K562 (cell line): ENCODE measurements at regions not wholly inside any gene's neighbourhood (a gene's known extent, or its start where the extent isn't known, plus 50 kb on each side); places are given as distances from the start of the nearest gene placed in this dataset.

ENCODE experiments used
- CEBPB ChIP-seq: fragments of 450-650 bp; IDR thresholded peaks from 2 replicates; pipeline ENCODE4 v1.6.1; 2016; ENCODE audit warnings: missing genetic modification characterization, missing compliant biosample characterization
- MEF2D ChIP-seq: conservative IDR thresholded peaks from 2 replicates; pipeline ENCODE4 v1.6.1; 2016; ENCODE audit warnings: low read depth, missing genetic modification characterization, missing compliant biosample characterization
- NR2C2 ChIP-seq, 2 experiments: fragments of 200-800 bp in 1 of 2; sonication (Bioruptor generic) in 1 of 2; sonication (generic) in 1 of 2; formaldehyde crosslinking in 1 of 2; IDR thresholded peaks; 2 replicates each; pipeline versions ENCODE4 v1.6.1 to v1.8.0; 2016 to 2022; ENCODE audit warnings: mild to moderate bottlenecking in 1 of 2, missing compliant biosample characterization in 1 of 2, missing genetic modification characterization in 1 of 2, missing genetic modification reagents in 1 of 2
- TAF7 ChIP-seq: fragments of 450-650 bp; IDR thresholded peaks from 2 replicates; pipeline ENCODE4 v1.6.1; 2016; ENCODE audit warnings: missing genetic modification characterization, missing compliant biosample characterization
- ZNF79 ChIP-seq: fragments of 250-450 bp; sonication (Bioruptor Pico); IDR thresholded peaks from 2 replicates; pipeline ENCODE4 v1.4.0; 2020; ENCODE audit warnings: low read depth, mild to moderate bottlenecking, moderate library complexity
- TF ChIP-seq, protein P1 (sequence below), 2 experiments: fragments of 200-800 bp in 1 of 2; sonication (Bioruptor generic) in 1 of 2; sonication (generic) in 1 of 2; formaldehyde crosslinking in 1 of 2; IDR thresholded peaks in 1 of 2; conservative IDR thresholded peaks in 1 of 2; 2 replicates each; pipeline versions ENCODE4 v1.5.0 to v1.6.1; 2016 to 2020; ENCODE audit warnings: missing compliant biosample characterization in 1 of 2, missing genetic modification characterization in 1 of 2, missing genetic modification reagents in 1 of 2
- TF ChIP-seq, protein P2 (sequence below): fragments of 150-350 bp; conservative IDR thresholded peaks from 2 replicates; pipeline ENCODE4 v1.6.1; 2014; ENCODE audit warnings: low read length
- TF ChIP-seq, protein P3 (sequence below): sonication (generic); formaldehyde crosslinking; IDR thresholded peaks from 2 replicates; pipeline ENCODE4 v1.8.1; 2023; ENCODE audit warnings: mild to moderate bottlenecking, missing genetic modification reagents
- TF ChIP-seq, protein P4 (sequence below): fragments of 250-450 bp; sonication (Bioruptor Pico); IDR thresholded peaks from 2 replicates; pipeline ENCODE4 v1.5.0; 2020; ENCODE audit warnings: mild to moderate bottlenecking, borderline replicate concordance
- TF ChIP-seq, protein P5 (sequence below): fragments of 450-650 bp; formaldehyde crosslinking; IDR thresholded peaks from 2 replicates; pipeline ENCODE4 v1.4.0; 2022; ENCODE audit warnings: missing genetic modification characterization

DNA sequence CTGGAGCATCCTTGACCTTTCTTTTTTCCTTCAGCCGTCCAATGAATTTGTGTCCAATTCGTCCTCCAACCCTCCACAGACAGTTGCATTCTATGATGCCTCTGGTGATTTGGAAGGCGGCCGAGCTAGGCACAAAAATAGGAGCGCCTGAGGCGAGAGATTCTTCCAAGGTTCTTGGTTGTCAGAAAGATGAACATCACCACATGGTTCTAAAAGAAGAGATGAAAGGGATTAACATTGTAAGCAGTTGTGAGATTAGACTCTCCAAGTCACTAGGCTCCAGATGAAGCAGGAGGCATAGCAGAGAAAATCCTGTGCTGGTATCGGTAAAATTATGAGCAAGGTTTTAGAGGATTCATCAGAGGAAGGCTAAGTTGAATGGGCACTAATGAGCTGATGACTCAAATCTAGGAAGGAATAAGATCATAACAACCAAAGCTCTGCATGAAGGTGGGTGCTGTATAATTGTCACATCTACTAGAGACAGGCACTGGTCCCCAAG, 75.4 kb upstream of the MAP4K3 start (continued):
- TF ChIP-seq, protein P1, sequence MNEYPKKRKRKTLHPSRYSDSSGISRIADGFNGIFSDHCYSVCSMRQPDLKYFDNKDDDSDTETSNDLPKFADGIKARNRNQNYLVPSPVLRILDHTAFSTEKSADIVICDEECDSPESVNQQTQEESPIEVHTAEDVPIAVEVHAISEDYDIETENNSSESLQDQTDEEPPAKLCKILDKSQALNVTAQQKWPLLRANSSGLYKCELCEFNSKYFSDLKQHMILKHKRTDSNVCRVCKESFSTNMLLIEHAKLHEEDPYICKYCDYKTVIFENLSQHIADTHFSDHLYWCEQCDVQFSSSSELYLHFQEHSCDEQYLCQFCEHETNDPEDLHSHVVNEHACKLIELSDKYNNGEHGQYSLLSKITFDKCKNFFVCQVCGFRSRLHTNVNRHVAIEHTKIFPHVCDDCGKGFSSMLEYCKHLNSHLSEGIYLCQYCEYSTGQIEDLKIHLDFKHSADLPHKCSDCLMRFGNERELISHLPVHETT (CRISPR knock-in tag; conservative IDR thresholded peaks at IDR 0.05 in 1 of 2, IDR thresholded peaks at IDR 0.05 in 1 of 2) = 0 out of 4 replicates have a peak, but pooled peaks of 1 of the 2 experiments have one; percentile 44
- TF ChIP-seq, protein P2, sequence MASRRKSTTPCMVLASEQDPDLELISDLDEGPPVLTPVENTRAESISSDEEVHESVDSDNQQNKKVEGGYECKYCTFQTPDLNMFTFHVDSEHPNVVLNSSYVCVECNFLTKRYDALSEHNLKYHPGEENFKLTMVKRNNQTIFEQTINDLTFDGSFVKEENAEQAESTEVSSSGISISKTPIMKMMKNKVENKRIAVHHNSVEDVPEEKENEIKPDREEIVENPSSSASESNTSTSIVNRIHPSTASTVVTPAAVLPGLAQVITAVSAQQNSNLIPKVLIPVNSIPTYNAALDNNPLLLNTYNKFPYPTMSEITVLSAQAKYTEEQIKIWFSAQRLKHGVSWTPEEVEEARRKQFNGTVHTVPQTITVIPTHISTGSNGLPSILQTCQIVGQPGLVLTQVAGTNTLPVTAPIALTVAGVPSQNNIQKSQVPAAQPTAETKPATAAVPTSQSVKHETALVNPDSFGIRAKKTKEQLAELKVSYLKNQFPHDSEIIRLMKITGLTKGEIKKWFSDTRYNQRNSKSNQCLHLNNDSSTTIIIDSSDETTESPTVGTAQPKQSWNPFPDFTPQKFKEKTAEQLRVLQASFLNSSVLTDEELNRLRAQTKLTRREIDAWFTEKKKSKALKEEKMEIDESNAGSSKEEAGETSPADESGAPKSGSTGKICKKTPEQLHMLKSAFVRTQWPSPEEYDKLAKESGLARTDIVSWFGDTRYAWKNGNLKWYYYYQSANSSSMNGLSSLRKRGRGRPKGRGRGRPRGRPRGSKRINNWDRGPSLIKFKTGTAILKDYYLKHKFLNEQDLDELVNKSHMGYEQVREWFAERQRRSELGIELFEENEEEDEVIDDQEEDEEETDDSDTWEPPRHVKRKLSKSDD = no peak
- TF ChIP-seq, protein P3, sequence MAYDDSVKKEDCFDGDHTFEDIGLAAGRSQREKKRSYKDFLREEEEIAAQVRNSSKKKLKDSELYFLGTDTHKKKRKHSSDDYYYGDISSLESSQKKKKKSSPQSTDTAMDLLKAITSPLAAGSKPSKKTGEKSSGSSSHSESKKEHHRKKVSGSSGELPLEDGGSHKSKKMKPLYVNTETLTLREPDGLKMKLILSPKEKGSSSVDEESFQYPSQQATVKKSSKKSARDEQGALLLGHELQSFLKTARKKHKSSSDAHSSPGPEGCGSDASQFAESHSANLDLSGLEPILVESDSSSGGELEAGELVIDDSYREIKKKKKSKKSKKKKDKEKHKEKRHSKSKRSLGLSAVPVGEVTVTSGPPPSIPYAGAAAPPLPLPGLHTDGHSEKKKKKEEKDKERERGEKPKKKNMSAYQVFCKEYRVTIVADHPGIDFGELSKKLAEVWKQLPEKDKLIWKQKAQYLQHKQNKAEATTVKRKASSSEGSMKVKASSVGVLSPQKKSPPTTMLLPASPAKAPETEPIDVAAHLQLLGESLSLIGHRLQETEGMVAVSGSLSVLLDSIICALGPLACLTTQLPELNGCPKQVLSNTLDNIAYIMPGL (CRISPR knock-in tag) = no peak
- TF ChIP-seq, protein P4, sequence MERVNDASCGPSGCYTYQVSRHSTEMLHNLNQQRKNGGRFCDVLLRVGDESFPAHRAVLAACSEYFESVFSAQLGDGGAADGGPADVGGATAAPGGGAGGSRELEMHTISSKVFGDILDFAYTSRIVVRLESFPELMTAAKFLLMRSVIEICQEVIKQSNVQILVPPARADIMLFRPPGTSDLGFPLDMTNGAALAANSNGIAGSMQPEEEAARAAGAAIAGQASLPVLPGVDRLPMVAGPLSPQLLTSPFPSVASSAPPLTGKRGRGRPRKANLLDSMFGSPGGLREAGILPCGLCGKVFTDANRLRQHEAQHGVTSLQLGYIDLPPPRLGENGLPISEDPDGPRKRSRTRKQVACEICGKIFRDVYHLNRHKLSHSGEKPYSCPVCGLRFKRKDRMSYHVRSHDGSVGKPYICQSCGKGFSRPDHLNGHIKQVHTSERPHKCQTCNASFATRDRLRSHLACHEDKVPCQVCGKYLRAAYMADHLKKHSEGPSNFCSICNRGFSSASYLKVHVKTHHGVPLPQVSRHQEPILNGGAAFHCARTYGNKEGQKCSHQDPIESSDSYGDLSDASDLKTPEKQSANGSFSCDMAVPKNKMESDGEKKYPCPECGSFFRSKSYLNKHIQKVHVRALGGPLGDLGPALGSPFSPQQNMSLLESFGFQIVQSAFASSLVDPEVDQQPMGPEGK = no peak
- TF ChIP-seq, protein P5, sequence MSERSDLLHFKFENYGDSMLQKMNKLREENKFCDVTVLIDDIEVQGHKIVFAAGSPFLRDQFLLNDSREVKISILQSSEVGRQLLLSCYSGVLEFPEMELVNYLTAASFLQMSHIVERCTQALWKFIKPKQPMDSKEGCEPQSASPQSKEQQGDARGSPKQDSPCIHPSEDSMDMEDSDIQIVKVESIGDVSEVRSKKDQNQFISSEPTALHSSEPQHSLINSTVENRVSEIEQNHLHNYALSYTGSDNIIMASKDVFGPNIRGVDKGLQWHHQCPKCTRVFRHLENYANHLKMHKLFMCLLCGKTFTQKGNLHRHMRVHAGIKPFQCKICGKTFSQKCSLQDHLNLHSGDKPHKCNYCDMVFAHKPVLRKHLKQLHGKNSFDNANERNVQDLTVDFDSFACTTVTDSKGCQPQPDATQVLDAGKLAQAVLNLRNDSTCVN (CRISPR knock-in tag) = no peak
- TF ChIP-seq TAF7 (tag) (no peak), MEF2D (tag) (no peak), NR2C2 (CRISPR knock-in tag; IDR thresholded peaks at IDR 0.05) (no peak), NR2C2 (tag; IDR thresholded peaks at IDR 0.05) (peak; percentile 43), CEBPB (no peak), ZNF79 (no peak)
